Left kidney (tissue), 1 donor: ENCODE measurements at regions not wholly inside any gene's neighbourhood (a gene's known extent, or its start where the extent isn't known, plus 50 kb on each side); places are given as distances from the start of the nearest gene placed in this dataset.
"Not testable (repeated sequence)": the region's sequence is repeated elsewhere in the genome, so short reads cannot be mapped to it uniquely, and the experiment has no call there.

Source experiments
- DNase-seq: peaks from one replicate; pipeline ENCODE4 v3.0.0-alpha.2; 2013

- no peak for DNase-seq
Observed at GRCh38 chr6:134555672-134556071, 237.8 kb upstream of the SGK1 start.

DNA sequence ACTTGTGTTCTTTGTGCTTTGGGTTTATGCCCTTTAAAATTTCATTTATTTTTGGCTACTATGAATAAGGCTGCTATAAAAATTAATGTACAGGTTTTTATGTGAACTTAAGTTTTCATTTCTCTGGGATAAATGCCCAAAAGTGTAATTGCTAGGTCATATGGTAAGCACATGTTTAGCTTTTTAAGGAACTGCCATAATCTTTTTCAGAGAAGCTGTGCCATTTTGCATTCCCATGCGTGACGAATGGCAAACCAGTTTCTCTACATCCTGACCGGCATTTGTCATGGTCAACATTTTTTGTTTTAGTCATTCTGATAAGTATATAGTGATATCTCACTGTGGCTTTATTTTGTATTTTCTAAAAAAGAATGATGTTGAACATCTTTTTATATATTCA lies 236.0 kb upstream of the SGK1 start:
- no peak for DNase-seq

GRCh38 chr6:134551245-134551960 lies 233.5 kb upstream of the SGK1 start:
- DNase-seq: no peak

- DNase-seq: no peak
Observed at GRCh38 chr6:134550604-134551003, 232.7 kb upstream of the SGK1 start.

GRCh38 chr6:134549854-134550253 lies 231.9 kb upstream of the SGK1 start:
- DNase-seq: no peak

DNA sequence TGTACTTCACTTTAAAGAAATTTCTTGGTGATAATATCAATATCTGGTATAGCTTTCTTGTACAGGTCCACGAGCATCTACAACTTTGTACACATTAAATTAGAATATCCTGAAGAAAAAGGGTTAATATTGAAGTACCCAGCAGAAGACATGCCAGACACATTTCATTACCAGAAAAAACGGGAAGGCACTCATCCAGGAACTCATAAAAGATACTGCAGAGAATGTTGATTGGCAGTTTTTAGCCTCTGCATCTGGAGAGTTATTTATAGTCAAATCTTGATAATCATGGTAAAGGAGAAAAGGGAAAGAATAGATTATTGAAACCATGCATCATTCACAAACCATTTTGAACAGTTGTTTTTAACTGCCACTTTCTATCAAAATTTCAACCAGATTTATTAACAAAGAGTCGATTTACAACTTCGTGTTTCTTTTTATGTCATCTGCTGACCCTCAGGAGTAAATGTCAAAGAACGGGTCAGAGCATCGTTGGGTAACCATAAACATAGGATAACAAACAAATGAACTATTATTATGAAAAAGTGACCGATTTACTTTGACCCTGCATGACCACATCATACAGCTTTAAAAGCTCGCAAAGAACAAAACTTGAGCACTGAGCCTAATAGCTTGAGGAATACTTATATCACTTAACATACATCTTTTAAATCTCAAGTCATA lies 229.2 kb upstream of the SGK1 start:
- no peak for DNase-seq

GRCh38 chr6:134544737-134545136 lies 226.8 kb upstream of the SGK1 start:
- no peak for DNase-seq

- no peak for DNase-seq
Observed at GRCh38 chr6:134543128-134543527, 225.2 kb upstream of the SGK1 start.

DNA sequence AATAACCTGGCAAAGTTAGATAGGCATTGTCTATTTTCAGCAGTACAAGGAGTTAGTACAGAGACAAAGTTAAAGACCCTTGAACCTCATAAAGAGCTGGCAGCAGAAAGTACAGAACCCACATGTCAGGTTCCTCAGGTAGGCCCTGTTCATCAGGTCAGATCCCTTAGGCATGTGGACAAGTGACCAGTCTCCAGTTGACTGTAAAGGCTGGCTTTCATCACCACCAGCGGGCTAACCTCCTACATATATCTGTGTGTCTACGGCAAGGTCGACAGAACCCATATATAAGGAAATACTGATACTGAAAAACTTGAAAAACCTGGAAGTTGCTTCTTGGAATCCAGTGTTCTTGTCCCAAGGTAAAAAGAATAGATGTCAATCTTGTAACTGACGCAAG lies 223.1 kb upstream of the SGK1 start:
- no peak for DNase-seq

GRCh38 chr6:134539865-134540323 lies 222.0 kb upstream of the SGK1 start:
- DNase-seq: no peak

DNA sequence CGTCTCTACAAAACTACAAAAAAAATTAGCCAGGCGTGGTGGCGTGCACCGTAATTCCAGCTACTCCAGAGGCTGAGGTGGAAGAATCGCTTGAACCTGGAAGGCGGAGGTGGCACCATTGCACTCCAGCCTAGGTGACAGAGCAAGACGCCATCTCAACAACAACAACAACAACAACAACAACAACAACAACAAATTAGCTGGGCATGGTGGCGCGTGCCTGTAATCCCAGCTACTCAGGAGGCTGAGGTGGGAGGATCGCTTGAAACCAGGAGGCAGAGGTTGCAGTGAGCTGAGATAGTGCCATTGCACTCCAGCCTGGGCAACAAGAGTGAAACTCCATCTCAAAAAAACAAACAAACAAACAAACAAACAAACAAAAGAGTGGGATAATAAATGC lies 219.9 kb upstream of the SGK1 start:
- DNase-seq: not testable (repeated sequence)

DNA sequence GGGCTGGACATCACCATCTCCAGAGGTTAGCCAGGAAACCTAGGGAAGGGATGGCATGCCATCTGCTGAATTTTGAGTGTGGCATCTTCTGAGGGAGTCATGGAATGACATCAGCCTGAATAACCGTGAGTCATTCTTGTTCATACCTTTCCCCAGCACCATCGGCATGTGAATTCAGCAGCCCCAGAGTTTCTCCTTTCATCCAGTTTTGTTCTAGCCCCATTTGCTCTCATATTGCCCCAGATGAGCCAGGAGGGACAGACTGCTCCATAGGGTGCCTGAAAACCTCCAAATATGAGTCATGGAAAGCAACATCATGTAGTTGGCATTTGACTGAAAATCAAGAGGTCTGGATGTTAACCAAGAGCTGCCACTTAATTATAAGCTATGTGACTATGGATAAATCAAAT lies 219.2 kb upstream of the SGK1 start:
- DNase-seq: no peak

GRCh38 chr6:134535831-134536230 lies 217.9 kb upstream of the SGK1 start:
- no peak for DNase-seq

GRCh38 chr6:134534708-134535149 lies 216.8 kb upstream of the SGK1 start:
- no peak for DNase-seq

DNA sequence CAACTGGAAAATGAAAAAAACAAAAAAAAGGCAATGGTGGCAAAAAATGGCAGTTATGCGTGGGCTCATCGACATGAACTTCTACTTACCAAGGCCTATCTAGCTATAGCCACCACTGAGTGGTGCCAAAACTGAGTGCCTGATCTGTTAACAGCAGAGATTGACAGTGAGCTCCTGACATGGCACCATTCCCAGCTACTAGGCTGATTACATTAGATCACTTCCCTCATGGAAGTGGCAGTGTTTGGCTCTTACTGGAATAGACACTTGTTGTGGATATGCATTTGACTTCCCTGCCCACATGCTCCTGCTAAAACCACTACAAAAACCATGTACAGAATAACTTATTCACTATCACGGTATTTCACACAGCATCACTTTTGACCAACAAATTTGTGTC lies 216.1 kb upstream of the SGK1 start:
- no peak for DNase-seq

- no peak for DNase-seq
Observed at GRCh38 chr6:134532694-134533624, 215.0 kb upstream of the SGK1 start.

DNA sequence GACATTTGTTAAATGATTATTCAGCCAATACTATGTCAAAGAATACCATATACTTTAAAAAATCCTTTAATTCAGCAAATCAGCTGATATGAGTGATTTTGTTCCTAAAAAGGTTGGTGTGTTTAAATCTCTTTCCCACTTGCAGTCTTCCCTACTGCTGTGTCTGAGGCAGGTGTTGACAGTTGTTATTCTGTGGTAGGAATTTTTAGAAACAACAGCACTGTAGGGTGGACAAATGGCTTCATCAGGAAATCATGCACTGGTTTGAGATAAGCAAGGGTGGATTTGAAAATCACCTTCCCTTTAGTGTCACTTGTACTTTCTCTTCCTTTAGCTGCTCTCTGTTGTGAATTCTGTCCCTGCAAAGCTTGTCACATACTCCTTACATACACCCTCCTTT lies 213.7 kb upstream of the SGK1 start:
- no peak for DNase-seq

DNA sequence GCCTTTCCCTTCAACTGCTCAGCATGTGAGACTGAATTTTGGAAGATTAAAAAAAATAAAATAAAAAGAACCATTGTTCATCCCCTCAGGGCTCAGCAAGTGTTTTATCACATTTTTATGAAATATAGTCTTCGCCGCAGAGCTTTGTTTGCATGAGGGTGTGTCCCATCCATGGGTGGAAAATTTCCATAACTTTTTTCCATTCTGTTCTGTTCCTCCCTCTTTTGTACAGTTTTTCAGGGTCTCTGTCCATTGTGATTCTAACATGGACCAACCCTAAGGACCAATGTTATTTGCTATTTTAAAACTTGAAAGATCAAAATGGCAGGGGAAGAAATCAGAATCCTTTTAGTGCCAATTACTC lies 213.3 kb upstream of the SGK1 start:
- no peak for DNase-seq

DNA sequence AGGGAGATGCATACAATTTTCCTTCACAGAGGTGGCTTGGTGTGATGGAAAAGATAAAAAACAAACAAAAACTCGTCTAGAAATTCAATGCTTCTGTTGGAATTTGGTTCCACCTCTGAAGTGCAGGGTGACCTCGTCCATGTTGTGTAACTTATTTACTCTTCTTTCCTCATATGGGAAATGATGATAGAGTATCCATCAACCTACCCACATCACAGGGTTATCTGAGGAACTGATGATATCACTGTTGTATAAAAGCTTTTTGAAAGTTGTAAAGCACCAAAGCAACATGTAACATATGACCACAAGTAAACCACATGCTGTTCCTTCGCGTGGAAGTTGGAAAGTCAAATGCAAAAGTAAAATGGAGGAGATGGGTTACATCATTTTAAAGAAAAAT lies 212.0 kb upstream of the SGK1 start:
- no peak for DNase-seq

DNA sequence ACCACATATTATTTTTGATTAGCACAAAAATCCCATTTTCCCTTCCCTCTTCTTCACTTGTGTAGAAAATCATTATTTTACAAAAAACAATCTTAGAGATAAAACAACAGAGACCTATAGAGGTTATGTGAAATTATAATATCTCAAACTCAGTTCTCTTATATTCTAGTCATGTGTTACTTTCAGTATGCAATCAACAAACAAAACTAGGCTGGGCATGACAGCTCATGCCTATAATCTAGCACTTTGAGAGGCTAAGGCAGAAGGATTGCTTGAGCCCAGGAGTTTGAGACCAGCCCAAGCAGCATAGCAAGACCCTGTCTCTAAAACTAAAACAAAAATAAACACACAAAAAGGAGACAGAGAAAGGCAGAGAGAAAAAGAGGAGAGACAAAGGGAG lies 211.4 kb upstream of the SGK1 start:
- no peak for DNase-seq

GRCh38 chr6:134527108-134527787 lies 209.3 kb upstream of the SGK1 start:
- DNase-seq: no peak

DNA sequence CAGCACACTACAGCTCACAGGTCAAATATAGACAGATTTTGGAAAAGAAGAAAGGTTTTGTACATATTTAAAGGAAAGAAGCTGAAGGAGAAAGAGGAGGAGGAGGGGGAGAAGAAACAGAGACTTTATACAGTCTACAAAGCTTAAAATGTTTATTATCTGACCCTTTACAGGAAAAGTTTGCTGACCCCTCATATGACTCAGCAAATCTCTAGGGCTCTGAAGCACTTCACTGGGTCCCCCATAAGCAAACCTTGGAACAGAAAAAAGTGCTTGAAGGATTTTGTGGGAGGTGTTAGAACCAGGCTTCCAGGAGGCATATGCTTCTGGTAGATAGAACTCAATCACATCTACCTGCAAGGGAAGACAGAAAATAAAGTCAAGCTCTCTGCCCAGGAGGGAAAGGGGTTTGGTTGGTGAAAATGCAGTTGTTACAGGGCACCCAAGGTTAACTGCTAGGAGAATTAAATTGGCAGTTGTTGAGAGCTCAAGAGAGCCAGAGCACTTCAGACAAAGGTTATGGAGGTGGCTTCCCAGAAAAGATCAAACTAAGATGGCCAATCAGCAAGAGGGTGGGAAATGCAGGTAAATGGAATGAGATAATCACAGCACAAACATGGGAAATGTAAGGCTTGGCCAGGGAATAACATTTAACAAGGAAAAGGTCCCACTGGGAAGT lies 207.4 kb upstream of the SGK1 start:
- DNase-seq: no peak
